NCI-H510A (cell line): ENCODE measurements at regions not wholly inside any gene's neighbourhood (a gene's known extent, or its start where the extent isn't known, plus 50 kb on each side); places are given as distances from the start of the nearest gene placed in this dataset.

Experiments used
- DNase-seq: peaks from one replicate; lab custom pipeline; 2025; lab: John Stamatoyannopoulos, UW

DNA sequence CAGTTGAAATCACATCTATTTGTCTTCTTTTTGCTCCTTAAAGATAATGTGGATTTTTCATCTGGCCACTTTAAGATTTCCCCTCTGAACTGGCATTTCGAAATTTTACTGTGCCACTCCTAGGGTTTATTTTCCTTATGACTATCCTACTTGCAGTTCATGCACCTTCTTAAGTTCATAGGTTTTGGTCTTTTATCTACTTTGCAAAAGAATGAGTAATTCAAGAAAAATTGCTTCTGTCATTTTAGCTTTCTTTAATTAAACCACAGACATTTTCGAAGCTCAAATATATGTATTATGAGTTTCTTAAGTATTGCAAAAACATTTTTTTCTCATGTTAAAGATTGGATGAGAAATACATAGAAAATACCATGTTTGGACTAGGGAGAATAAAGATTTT is 1244.8 kb upstream of the TMPRSS15 start:
- DNase-seq: no peak

DNA sequence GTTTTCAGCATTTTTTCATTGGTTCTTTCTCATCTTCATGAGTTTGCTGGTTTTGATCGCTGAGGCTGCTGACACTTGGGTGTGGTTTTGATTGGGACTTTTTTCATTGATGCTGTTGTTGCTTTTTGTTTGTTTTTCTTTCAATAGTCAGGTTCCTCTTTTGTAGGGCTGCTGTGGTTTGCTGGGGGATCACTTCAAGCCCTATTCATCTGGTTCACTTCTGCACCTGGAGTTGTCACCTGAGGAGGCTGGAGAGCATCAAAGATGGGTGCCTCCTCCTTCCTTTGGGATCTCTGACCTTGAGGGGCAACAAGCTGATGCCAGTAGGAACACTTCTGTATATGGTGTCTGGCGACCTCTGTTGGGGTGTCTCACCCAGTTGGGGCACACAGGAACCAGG is 1279.9 kb upstream of the TMPRSS15 start:
- no peak for DNase-seq

DNA sequence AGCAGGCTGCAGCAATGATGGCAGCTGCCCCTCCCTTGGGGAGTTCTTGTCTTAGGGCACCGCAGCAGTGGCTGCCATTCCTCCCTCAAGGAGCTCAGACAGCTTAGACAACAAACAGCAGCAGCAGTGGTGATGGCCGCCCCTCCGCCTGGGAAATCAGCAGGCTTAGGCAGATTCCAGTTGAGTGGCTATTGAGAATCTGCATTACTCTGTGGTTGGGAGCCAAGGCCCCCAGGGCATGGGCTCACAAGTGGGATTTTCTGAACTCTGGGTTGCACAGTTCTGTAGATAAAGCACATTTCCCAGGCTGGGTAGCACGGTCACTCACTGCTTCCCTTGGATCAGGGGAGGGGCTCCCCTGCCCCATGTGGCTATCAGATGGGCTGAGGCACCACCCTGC is 1280.7 kb upstream of the TMPRSS15 start:
- no peak for DNase-seq

DNA sequence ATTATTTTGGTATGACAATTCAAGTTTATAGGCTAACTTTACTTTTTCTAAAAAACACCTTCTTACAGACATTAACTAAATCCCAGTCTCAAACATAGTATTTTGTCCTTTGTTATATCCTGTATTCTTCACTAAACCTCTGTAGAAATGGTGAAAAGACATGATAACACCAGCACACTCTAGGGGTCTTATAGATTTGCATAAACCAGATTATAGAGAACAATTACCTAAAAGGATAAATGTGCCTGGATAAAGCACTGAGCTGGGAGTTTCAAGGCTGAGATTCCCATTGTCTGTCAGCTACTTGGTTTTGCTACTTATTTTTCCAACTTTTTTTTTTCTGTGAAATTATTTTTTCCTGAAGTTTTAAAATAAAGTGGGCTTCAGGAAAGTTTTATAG is 1288.6 kb upstream of the TMPRSS15 start:
- no peak for DNase-seq

DNA sequence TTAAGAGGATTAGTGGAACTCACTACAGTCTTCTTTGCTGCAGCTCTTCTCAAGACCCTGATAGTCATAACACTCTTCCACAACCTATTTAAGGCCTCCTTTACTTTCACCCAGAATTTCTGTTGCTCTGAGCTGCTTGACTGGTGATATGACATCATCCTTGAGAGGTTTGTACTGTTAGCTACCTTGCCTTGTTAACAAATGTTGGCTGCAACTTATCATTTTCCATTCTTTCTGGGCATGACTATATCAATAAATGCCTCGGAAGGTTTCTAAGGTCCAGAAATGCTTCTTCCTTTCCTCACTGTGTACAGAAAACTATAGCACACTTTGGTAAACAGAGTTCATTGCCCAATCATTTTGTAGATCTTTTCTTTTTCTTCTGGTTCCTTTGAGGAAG is 1292.2 kb upstream of the TMPRSS15 start:
- no peak for DNase-seq

GRCh38 chr21:19700476-19700875 is 1296.9 kb upstream of the TMPRSS15 start:
- DNase-seq: no peak

DNA sequence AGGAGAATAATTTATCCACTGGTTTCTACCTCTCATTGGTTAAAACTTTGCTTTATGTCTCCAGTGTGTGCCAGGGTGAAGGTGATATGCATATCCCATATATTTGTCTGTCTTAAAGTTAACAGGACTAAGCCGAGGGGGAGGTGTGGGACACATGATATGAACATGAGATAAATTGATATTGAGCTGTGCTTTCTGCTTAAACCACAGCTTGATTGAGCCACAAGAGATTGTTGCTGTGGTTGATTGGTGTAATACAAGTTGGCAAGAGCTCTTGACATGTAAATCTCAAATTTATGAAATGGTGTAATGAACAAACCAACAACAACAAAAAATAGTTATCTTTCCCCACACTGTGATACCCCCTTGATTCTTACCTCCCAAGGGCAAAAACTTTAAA is 1295.5 kb upstream of the NCAM2 start:
- no peak for DNase-seq

- DNase-seq: no peak
Measured at GRCh38 chr21:19704832-19705231, 1293.4 kb upstream of the NCAM2 start.

- no peak for DNase-seq
Measured at GRCh38 chr21:19712441-19712840, 1285.8 kb upstream of the NCAM2 start.

GRCh38 chr21:19713313-19713712 is 1284.9 kb upstream of the NCAM2 start:
- no peak for DNase-seq

- DNase-seq: no peak
Measured at GRCh38 chr21:19724081-19724480, 1274.1 kb upstream of the NCAM2 start.

DNA sequence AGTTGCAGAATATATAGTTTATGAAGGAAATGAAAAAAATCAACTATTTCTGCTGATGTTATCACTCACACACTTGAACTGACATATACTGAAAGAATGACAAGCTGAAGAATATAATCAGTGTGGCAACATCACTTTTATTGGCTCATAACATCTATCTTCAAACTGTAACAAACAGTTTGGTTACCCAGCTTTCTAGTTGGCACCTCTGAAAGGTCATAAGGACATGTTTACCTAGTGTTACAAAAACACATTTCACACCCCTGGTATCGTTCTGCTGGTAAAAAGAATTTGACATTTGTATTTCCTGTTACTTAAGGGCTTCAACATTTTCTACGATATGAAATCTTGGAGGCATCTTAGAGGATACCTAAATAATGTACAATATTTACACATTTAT is 1267.0 kb upstream of the NCAM2 start:
- no peak for DNase-seq

DNA sequence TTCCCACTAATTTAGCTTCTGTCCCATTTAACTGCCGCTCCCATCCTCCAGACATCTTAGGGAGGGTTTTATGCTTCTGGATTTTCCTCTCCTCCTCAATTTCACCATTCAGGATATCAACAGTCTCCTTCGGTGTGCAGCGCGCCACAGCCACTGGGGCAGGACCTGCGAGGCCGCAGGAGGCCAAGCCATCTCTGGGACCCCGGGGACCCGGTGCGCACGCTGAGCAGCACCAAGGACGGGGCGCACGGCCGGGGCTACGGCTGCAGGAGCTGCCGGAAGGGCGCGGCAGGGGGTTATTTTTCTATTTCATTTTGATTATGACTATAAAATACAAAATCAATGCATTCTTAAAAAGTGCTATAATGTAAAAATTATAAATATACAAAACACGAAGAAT is 1238.4 kb upstream of the NCAM2 start:
- DNase-seq: no peak

DNA sequence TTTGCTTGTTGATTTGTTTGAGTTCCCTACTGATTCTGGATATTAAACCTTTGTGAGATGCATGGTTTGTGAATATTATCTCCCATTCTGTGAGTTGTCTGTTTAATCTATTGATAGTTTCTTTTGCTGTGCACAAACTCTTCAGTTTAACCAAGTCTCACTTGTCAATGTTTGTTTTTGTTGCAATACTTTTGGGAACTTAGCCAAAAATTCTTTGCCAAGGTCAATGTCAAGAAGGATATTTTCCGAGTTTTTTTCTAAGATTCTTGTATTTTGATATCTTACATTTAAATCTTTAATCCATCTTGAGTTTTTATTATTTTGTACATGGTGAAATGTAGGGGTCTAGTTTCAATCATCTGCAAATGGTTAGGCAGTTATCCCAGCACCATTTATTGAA is 1230.7 kb upstream of the NCAM2 start:
- DNase-seq: no peak

DNA sequence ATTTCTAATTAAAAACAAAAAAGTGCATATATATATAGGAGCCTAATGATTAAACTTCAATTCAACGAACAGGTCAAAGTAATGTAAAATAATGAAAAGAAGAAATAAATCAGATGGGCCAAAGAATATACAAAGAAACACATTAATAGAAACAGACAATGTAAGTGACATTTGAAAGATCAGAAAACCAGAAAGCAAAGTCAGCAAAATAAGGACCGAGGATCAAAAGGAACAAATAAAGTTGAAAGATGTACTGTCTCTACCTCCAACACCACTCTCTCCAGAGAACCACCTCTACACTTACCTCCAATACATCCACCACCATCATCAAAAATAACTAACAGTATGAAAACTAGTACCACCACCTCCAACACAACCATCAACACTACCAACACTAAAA is 1226.3 kb upstream of the NCAM2 start:
- DNase-seq: no peak

DNA sequence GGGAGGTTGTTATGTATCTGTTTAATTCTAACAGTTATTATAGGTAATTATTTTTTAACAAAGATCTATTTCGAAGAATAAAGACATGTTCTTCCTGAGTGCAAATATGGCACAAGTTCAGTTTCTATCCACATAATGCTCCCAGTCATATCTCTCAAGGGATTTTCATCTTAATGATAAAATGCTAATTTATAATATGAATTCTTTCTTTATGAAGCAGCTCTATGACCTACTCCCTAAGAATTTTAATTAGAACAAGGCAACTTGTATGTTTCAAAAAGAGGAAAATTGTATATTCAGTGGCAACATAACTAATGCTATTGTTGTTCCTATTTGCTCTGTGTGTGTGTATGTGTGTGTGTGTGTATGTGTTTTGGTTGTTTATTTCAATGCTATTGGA is 1222.1 kb upstream of the NCAM2 start:
- DNase-seq: no peak

GRCh38 chr21:19781881-19782652 is 1216.1 kb upstream of the NCAM2 start:
- DNase-seq: no peak

GRCh38 chr21:19785941-19786340 is 1212.3 kb upstream of the NCAM2 start:
- no peak for DNase-seq

DNA sequence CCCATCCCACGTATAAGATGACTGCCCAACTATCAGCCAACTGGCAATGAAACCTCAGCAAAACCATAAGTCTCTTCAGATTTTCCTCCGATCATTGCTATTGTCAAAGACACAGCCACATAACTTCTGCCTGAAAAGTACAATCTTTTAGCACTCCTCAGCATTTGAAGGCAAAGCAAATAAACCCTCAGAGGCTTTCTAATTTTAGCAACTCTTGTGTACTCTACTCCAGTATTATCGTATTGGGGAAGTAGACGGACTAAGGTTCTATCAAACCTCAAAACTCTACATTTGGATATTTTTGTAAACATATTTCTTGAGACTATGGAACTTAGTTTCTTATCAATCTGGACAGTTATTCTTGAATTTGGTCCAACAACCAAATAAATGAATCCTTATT is 1206.2 kb upstream of the NCAM2 start:
- DNase-seq: no peak

DNA sequence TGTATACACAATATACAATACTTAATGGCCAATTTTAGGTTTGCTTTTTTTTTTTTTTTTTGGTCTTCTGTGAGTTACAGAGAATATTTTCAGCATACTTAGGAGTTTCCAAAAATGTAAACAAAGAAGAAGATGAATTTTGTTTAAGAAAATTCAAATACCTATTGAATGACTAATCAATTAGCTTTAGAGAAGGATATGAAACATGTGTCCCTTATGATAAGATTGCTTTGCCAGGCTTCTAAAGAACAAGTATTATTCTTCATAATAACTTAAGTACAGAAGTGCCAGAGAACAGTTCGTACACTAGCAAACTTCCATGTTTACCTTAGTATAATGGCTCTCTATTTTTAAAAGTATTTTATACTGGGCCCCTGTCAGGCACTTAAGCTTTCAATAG is 1191.0 kb upstream of the NCAM2 start:
- DNase-seq: no peak

DNA sequence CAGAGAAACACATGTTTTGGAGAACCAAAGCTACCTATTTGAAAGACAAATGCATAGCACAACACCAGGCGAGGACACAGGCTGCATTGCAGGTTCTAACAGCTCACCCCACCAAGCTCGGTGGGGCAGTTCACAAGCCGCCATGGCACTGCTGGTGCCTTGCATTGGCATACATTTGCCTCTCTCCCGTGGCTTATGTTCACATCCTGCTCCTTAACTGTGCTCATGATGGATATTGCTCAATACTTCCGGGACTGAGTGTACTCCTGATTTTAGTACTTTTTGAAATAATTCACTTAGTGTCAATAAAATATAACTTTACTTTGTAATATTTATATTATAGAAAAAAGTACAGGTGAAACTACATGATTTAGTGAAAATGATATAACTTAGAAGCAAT is 1187.4 kb upstream of the NCAM2 start:
- DNase-seq: no peak

DNA sequence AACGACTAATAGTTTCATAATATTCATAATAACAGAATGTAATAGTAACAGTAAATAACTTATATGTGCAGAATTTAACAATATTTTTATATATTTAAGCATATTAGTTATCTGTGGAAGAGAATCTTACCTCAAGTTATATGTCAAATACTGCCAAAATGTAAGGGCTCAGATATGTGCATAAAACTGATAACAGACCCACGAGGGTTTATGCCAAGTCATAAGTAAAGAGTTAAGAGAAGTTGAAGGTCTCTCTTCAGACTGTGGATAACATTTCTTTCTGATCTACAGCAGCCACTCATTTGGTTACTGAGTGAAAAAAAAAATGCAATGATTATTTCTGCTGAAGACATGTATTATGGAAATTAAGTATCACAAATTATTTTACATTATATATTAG is 1167.8 kb upstream of the NCAM2 start:
- no peak for DNase-seq

DNA sequence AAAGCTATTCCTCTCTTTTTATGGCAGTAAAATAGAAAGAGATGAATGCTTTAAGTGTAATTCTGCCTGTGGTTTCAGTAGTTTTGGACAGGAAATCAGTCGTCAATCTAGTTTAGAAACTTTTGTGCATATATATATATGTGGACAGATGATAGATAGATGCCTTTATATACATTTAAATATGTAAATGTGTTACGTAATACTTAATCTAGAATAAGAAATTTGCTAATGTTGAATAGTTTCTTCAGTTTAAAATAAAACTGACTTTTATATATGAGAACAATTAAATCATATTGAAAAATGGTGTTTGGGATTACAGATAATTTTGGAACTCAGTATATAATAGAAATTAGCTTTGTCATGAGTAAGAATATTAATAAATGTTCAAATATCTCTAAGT is 1165.7 kb upstream of the NCAM2 start:
- no peak for DNase-seq

- DNase-seq: no peak
Measured at GRCh38 chr21:19833082-19833481, 1165.1 kb upstream of the NCAM2 start.

- no peak for DNase-seq
Measured at GRCh38 chr21:19842601-19843000, 1155.6 kb upstream of the NCAM2 start.
